ENCODE measurements at regions not wholly inside any gene's neighbourhood (a gene's known extent, or its start where the extent isn't known, plus 50 kb on each side); places are given as distances from the start of the nearest gene placed in this dataset.

- TF ChIP-seq ZNF592 (IDR thresholded peaks at IDR 0.05), result no peak
- no peak for TF ChIP-seq ZNF512 (tag; IDR thresholded peaks at IDR 0.05)
- no peak for TF ChIP-seq ERF (CRISPR knock-in tag; IDR thresholded peaks at IDR 0.05)
- no peak for TF ChIP-seq ZNF41 (CRISPR knock-in tag; conservative IDR thresholded peaks at IDR 0.05)
- TF ChIP-seq ARID3B (CRISPR knock-in tag; IDR thresholded peaks at IDR 0.05; ENCODE audit: borderline replicate concordance), result no peak
- TF ChIP-seq ZNF507 (tag; conservative IDR thresholded peaks at IDR 0.05), result no peak
- TF ChIP-seq MBD2 (IDR thresholded peaks at IDR 0.05; ENCODE audit: borderline replicate concordance, low read depth), result no peak
- TF ChIP-seq L3MBTL2 (IDR thresholded peaks at IDR 0.05), result no peak
Observed at GRCh38 chr2:60628615-60629304, 75.3 kb upstream of the BCL11A start (continued).

Data from K562 (cell line).